DMS53 treated with DMSO at 0.1 percent for 48 hours (cell line): ENCODE measurements at regions not wholly inside any gene's neighbourhood (a gene's known extent, or its start where the extent isn't known, plus 50 kb on each side); places are given as distances from the start of the nearest gene placed in this dataset.
"Not testable (repeated sequence)": the region's sequence is repeated elsewhere in the genome, so short reads cannot be mapped to it uniquely, and the experiment has no call there.

Experiments used
- DNase-seq: peaks from one replicate; lab custom pipeline; 2025; ENCODE audit not compliant: unreplicated experiment; lab: John Stamatoyannopoulos, UW

GRCh38 chr4:30543057-30543456, 177.1 kb upstream of the PCDH7 start:
- no peak for DNase-seq

- no peak for DNase-seq
These were observed 167.0 kb upstream of the PCDH7 start for GRCh38 chr4:30553151-30553550.

GRCh38 chr4:30553706-30554105, 166.5 kb upstream of the PCDH7 start:
- no peak for DNase-seq

- DNase-seq = no peak
These were observed 164.4 kb upstream of the PCDH7 start for GRCh38 chr4:30555775-30556174.

- DNase-seq = no peak
These were observed 160.7 kb upstream of the PCDH7 start for GRCh38 chr4:30559481-30559880.

- no peak for DNase-seq
These were observed 133.3 kb upstream of the PCDH7 start for GRCh38 chr4:30586850-30587249.

- not testable (repeated sequence) for DNase-seq
These were observed 130.5 kb upstream of the PCDH7 start for GRCh38 chr4:30589669-30590068.

GRCh38 chr4:30600246-30601017, 119.7 kb upstream of the PCDH7 start:
- no peak for DNase-seq

GRCh38 chr4:30601070-30601865, 118.9 kb upstream of the PCDH7 start:
- no peak for DNase-seq

GRCh38 chr4:30605616-30606190, 114.5 kb upstream of the PCDH7 start:
- no peak for DNase-seq

GRCh38 chr4:30610361-30610760, 109.8 kb upstream of the PCDH7 start:
- DNase-seq = no peak

- DNase-seq = no peak
These were observed 105.4 kb upstream of the PCDH7 start for GRCh38 chr4:30614771-30615170.

- no peak for DNase-seq
These were observed 103.1 kb upstream of the PCDH7 start for GRCh38 chr4:30616942-30617646.

- DNase-seq = no peak
These were observed 102.3 kb upstream of the PCDH7 start for GRCh38 chr4:30617836-30618235.

GRCh38 chr4:30619679-30620078, 100.5 kb upstream of the PCDH7 start:
- no peak for DNase-seq

GRCh38 chr4:30620711-30621110, 99.5 kb upstream of the PCDH7 start:
- DNase-seq = no peak

- no peak for DNase-seq
These were observed 89.7 kb upstream of the PCDH7 start for GRCh38 chr4:30630431-30630830.

GRCh38 chr4:30632751-30633150, 87.4 kb upstream of the PCDH7 start:
- DNase-seq = no peak

- DNase-seq = no peak
These were observed 78.8 kb upstream of the PCDH7 start for GRCh38 chr4:30641345-30641744.

GRCh38 chr4:30642567-30642966, 77.6 kb upstream of the PCDH7 start:
- DNase-seq = no peak

GRCh38 chr4:30653291-30653690, 66.9 kb upstream of the PCDH7 start:
- no peak for DNase-seq
